Right lobe of liver (tissue), 4 donors: ENCODE measurements at regions not wholly inside any gene's neighbourhood (a gene's known extent, or its start where the extent isn't known, plus 50 kb on each side); places are given as distances from the start of the nearest gene placed in this dataset.

Source experiments
- POLR2A ChIP-seq: fragments of 450-650 bp; IDR thresholded peaks from one replicate; pipeline ENCODE4 v1.6.1; 2017; ENCODE audit warnings: antibody characterized with exemption, mild to moderate bottlenecking
- TF ChIP-seq, protein P1 (sequence below), 4 donors: fragments of 200-600 bp in 3 of 4; fragments of 450-650 bp in 1 of 4; IDR thresholded peaks; one replicate each; pipeline versions ENCODE4 v1.5.1 to v1.8.0; 2016 to 2022; ENCODE audit warnings: antibody characterized with exemption in 4 of 4, mild to moderate bottlenecking in 2 of 4
- donor health status: DM: no; HTN: no; CAD: no.
- donor health status: DM: no; HTN: no; CAD: no.
- donor health status: DM: no; HTN: yes; CAD: no.

GRCh38 chr3:78077842-78078241, 1037.9 kb downstream of the ROBO2 start:
- TF ChIP-seq, protein P1, sequence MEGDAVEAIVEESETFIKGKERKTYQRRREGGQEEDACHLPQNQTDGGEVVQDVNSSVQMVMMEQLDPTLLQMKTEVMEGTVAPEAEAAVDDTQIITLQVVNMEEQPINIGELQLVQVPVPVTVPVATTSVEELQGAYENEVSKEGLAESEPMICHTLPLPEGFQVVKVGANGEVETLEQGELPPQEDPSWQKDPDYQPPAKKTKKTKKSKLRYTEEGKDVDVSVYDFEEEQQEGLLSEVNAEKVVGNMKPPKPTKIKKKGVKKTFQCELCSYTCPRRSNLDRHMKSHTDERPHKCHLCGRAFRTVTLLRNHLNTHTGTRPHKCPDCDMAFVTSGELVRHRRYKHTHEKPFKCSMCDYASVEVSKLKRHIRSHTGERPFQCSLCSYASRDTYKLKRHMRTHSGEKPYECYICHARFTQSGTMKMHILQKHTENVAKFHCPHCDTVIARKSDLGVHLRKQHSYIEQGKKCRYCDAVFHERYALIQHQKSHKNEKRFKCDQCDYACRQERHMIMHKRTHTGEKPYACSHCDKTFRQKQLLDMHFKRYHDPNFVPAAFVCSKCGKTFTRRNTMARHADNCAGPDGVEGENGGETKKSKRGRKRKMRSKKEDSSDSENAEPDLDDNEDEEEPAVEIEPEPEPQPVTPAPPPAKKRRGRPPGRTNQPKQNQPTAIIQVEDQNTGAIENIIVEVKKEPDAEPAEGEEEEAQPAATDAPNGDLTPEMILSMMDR (IDR thresholded peaks at IDR 0.05), result no peak
- no peak for TF ChIP-seq POLR2A
